ENCODE measurements at regions not wholly inside any gene's neighbourhood (a gene's known extent, or its start where the extent isn't known, plus 50 kb on each side); places are given as distances from the start of the nearest gene placed in this dataset.

DNA sequence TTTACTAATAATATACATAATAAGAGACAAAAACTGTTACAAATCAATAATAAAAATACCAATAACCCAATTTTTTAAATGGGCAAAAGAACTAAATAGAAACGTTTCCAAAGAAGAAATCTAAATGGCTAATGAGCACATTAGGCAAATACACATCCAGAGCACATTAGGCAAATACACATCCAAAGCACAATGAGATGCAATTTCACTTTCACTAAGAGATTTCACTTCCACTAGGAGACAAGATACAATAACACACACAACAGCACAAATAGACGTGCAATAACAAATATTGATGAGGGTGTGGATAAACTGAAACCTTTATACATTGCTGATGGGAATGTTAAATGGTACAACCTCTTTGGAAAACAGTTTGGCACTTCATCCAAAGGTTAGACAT, 250.7 kb downstream of the ARAP2 start:
- no TSS peak for BruUV-seq (replicated peaks)
- no peak for ATAC-seq
- no peaks in the 10 kb centered on the region for H3K36me3 ChIP-seq (ENCODE audit: control insufficient read depth, insufficient read depth, low read length)
- CTCF ChIA-PET, result no interaction called here
- in situ Hi-C loops (cut with HindIII; ENCODE audit: low pct_unique_long_range_greater_than_20kb, low sequenced_read_pairs) (no loop called here), intact Hi-C loops (cut with micrococcal nuclease; ENCODE audit: unreplicated experiment) (no loop called here)
- no peak for TF ChIP-seq POLR2AphosphoS5 (IDR thresholded peaks at IDR 0.05; ENCODE audit: low read depth, low read length)
- TF ChIP-seq, protein P1, sequence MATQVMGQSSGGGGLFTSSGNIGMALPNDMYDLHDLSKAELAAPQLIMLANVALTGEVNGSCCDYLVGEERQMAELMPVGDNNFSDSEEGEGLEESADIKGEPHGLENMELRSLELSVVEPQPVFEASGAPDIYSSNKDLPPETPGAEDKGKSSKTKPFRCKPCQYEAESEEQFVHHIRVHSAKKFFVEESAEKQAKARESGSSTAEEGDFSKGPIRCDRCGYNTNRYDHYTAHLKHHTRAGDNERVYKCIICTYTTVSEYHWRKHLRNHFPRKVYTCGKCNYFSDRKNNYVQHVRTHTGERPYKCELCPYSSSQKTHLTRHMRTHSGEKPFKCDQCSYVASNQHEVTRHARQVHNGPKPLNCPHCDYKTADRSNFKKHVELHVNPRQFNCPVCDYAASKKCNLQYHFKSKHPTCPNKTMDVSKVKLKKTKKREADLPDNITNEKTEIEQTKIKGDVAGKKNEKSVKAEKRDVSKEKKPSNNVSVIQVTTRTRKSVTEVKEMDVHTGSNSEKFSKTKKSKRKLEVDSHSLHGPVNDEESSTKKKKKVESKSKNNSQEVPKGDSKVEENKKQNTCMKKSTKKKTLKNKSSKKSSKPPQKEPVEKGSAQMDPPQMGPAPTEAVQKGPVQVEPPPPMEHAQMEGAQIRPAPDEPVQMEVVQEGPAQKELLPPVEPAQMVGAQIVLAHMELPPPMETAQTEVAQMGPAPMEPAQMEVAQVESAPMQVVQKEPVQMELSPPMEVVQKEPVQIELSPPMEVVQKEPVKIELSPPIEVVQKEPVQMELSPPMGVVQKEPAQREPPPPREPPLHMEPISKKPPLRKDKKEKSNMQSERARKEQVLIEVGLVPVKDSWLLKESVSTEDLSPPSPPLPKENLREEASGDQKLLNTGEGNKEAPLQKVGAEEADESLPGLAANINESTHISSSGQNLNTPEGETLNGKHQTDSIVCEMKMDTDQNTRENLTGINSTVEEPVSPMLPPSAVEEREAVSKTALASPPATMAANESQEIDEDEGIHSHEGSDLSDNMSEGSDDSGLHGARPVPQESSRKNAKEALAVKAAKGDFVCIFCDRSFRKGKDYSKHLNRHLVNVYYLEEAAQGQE (IDR thresholded peaks at IDR 0.05; ENCODE audit: insufficient read depth in 1 of 2, low read depth in 2 of 2, low read length in 1 of 2), result no peak
- TF ChIP-seq SIN3A (IDR thresholded peaks at IDR 0.05; ENCODE audit: borderline replicate concordance, insufficient read depth, low read depth, low read length), result no peak
- no peak for TF ChIP-seq CTCF (IDR thresholded peaks at IDR 0.05)
- no peak for TF ChIP-seq TCF7L2 (IDR thresholded peaks at IDR 0.05; ENCODE audit: low read depth, low read length)
- DNase-seq (ENCODE audit: low read depth, low spot score), result no peak
- H3K9me3 ChIP-seq (ENCODE audit: control insufficient read depth, insufficient read depth, low read depth, low read length), result no peaks in the 10 kb centered on the region
- H3K27ac ChIP-seq (ENCODE audit: low read length), result no peak overlapping the region
- no peaks in the 10 kb centered on the region for H3K27me3 ChIP-seq (ENCODE audit: control insufficient read depth, insufficient read depth, low read length)
- H3K4me3 ChIP-seq (ENCODE audit: low read depth in 2 of 2, low read length in 2 of 2), result no peak overlapping the region
- no peaks in the 10 kb centered on the region for H3K4me1 ChIP-seq (ENCODE audit: control insufficient read depth, insufficient read depth, low read length)
- POLR2A ChIA-PET, result no interaction called here

DNA sequence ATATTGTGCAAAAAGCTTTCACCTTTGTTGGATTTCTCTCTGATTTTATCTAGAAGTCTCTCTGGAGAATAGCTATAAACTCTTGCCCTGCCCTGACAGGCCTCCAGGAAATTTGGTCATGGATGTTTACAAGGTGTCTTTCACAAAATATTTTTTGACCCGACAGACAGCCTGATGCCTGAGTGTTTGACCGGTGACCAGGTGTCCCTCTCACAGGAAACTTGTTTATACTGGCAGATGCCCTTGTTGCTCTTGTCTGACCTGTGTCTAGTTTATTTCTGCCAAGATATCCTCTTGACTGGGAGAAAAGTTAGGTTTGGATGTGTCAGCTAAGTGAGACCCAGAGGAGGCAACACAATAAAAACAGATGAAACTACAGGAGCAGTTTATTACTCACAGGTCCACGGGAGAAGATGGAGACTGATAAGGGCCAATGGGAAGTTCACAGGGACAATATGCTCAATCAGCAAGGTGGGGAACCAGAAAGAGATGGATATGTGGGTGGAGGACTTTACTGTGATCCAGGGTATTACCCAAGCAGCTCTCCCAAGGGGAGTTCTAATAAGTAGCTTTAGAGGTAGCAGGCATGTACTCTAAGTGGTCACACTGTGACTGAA, 243.3 kb downstream of the ARAP2 start:
- POLR2A ChIA-PET, result no interaction called here
- no peaks in the 10 kb centered on the region for H3K27me3 ChIP-seq (ENCODE audit: control insufficient read depth, insufficient read depth, low read length)
- intact Hi-C loops (cut with micrococcal nuclease; ENCODE audit: unreplicated experiment), result no loop called here
- no peak overlapping the region for H3K4me3 ChIP-seq (ENCODE audit: low read depth in 2 of 2, low read length in 2 of 2)
- no peaks in the 10 kb centered on the region for H3K4me1 ChIP-seq (ENCODE audit: control insufficient read depth, insufficient read depth, low read length)
- DNase-seq (ENCODE audit: low read depth, low spot score) (no peak), ATAC-seq (no peak)
- TF ChIP-seq, protein P1 (IDR thresholded peaks at IDR 0.05; ENCODE audit: insufficient read depth in 1 of 2, low read depth in 2 of 2, low read length in 1 of 2), result no peak
- TF ChIP-seq POLR2AphosphoS5 (IDR thresholded peaks at IDR 0.05; ENCODE audit: low read depth, low read length), result no peak
- TF ChIP-seq CTCF (IDR thresholded peaks at IDR 0.05), result no peak
- no peak for TF ChIP-seq TCF7L2 (IDR thresholded peaks at IDR 0.05; ENCODE audit: low read depth, low read length)
- TF ChIP-seq SIN3A (IDR thresholded peaks at IDR 0.05; ENCODE audit: borderline replicate concordance, insufficient read depth, low read depth, low read length), result no peak
- in situ Hi-C loops (cut with HindIII; ENCODE audit: low pct_unique_long_range_greater_than_20kb, low sequenced_read_pairs), result no loop called here
- H3K27ac ChIP-seq (ENCODE audit: low read length), result no peak overlapping the region
- CTCF ChIA-PET, result no interaction called here
- no peaks in the 10 kb centered on the region for H3K36me3 ChIP-seq (ENCODE audit: control insufficient read depth, insufficient read depth, low read length)
- H3K9me3 ChIP-seq (ENCODE audit: control insufficient read depth, insufficient read depth, low read depth, low read length), result no peaks in the 10 kb centered on the region
- no TSS peak for BruUV-seq (replicated peaks)

All from Panc1 (cell line).